PC-9 (cell line): ENCODE measurements at regions not wholly inside any gene's neighbourhood (a gene's known extent, or its start where the extent isn't known, plus 50 kb on each side); places are given as distances from the start of the nearest gene placed in this dataset.

Experiments used
- BruUV-seq: library from RNA; stranded (reverse); fragments of 400-500 nt; replicated peaks from 2 replicates; lab custom pipeline; 2021; lab: Mats Ljungman, UMichigan
- CTCF ChIA-PET: fragments of 300-600 bp; sonication (Branson Sonifier 250); formaldehyde crosslinking; loops from one replicate; lab custom pipeline; 2022; ENCODE audit warnings: antibody characterized with exemption; lab: Charles Lee
- POLR2A ChIA-PET: fragments of 300-600 bp; sonication (Branson Sonifier 250); formaldehyde crosslinking; loops from one replicate; lab custom pipeline; 2022; ENCODE audit warnings: antibody characterized with exemption; ENCODE audit not compliant: unreplicated experiment; lab: Charles Lee
- DNase-seq, 2 experiments: peaks; one replicate each; pipeline versions ENCODE4 v3.0.0 to v3.0.0-alpha.2; 2015 to 2022; ENCODE audit warnings: mixed read lengths in 1 of 2
- H2AFZ ChIP-seq: fragments of 200-600 bp; sonication (generic); 2 replicates; pipeline ENCODE4 v1.8.1; 2017; ENCODE audit warnings: antibody characterized with exemption
- H3F3A ChIP-seq: fragments of 200-600 bp; sonication (generic); 2 replicates; pipeline ENCODE4 v1.8.1; 2017; ENCODE audit warnings: antibody characterized with exemption, mild to moderate bottlenecking, low read depth; ENCODE audit not compliant: insufficient read depth
- H3K27ac ChIP-seq: fragments of 200-600 bp; sonication (generic); 2 replicates; pipeline ENCODE4 v1.6.1; 2016; ENCODE audit warnings: mixed run types
- H3K27me3 ChIP-seq: fragments of 200-600 bp; sonication (generic); 2 replicates; pipeline ENCODE4 v1.6.1; 2016; ENCODE audit warnings: low read depth, mixed run types; ENCODE audit not compliant: insufficient read depth
- H3K36me3 ChIP-seq: fragments of 200-600 bp; sonication (generic); 2 replicates; pipeline ENCODE4 v1.6.1; 2016; ENCODE audit warnings: low read depth, mixed run types
- H3K4me1 ChIP-seq: fragments of 200-600 bp; sonication (generic); replicated peaks from 2 replicates; pipeline ENCODE4 v1.6.1; 2016; ENCODE audit warnings: mixed run types; ENCODE audit not compliant: insufficient read depth
- H3K4me2 ChIP-seq: fragments of 200-600 bp; sonication (generic); 2 replicates; pipeline ENCODE4 v1.6.1; 2017; ENCODE audit warnings: mixed run types
- H3K4me3 ChIP-seq: fragments of 200-600 bp; sonication (generic); 2 replicates; pipeline ENCODE4 v1.6.1; 2016; ENCODE audit warnings: mixed run types
- H3K79me2 ChIP-seq: fragments of 200-600 bp; sonication (generic); 2 replicates; pipeline ENCODE4 v1.6.1; 2017; ENCODE audit warnings: low read depth, mixed run types
- H3K9me2 ChIP-seq: fragments of 200-600 bp; sonication (generic); 2 replicates; pipeline ENCODE4 v1.8.1; 2017; ENCODE audit warnings: mild to moderate bottlenecking; ENCODE audit not compliant: insufficient read depth
- H3K9me3 ChIP-seq: fragments of 200-600 bp; sonication (generic); 2 replicates; pipeline ENCODE4 v1.8.1; 2016; ENCODE audit warnings: low read depth; ENCODE audit not compliant: insufficient read depth
- H4K20me1 ChIP-seq: fragments of 200-600 bp; sonication (generic); 2 replicates; pipeline ENCODE4 v1.8.1; 2017; ENCODE audit not compliant: insufficient read depth
- CTCF ChIP-seq: fragments of 200-600 bp; sonication (generic); conservative IDR thresholded peaks from 2 replicates; pipeline ENCODE4 v1.6.1; 2017; ENCODE audit warnings: mixed run types, antibody characterized with exemption, mild to moderate bottlenecking, moderate library complexity
- EZH2 ChIP-seq: fragments of 200-600 bp; sonication (generic); IDR thresholded peaks from 2 replicates; pipeline ENCODE4 v1.8.0; 2017; ENCODE audit warnings: antibody characterized with exemption, low read depth
- intact Hi-C: fragments of 100-400 bp; cut with micrococcal nuclease; formaldehyde crosslinking; loops from one replicate; pipeline ENCODE4 v1.10.0; 2022; ENCODE audit not compliant: unreplicated experiment

GRCh38 chr22:47853750-47854149, 1091.3 kb downstream of the TBC1D22A start:
- Histone ChIP-seq H3K36me3 (no peaks in the 10 kb centered on the region), H4K20me1 (no peaks in the 10 kb centered on the region), H3K27ac (no peak overlapping the region), H3K9me2 (no peaks in the 10 kb centered on the region), H3F3A (no peaks in the 10 kb centered on the region), H2AFZ (no peak overlapping the region), H3K4me3 (no peak overlapping the region), H3K9me3 (no peaks in the 10 kb centered on the region), H3K4me1 (no peaks in the 10 kb centered on the region), H3K27me3 (no peaks in the 10 kb centered on the region), H3K79me2 (no peaks in the 10 kb centered on the region), H3K4me2 (no peak overlapping the region)
- intact Hi-C loops, result no loop called here
- CTCF ChIA-PET, result no interaction called here
- POLR2A ChIA-PET, result no interaction called here
- no peak for TF ChIP-seq CTCF
- no peak for TF ChIP-seq EZH2
- BruUV-seq, result no TSS peak
- no peak for DNase-seq

GRCh38 chr22:47851586-47851985, 1089.1 kb downstream of the TBC1D22A start:
- Histone ChIP-seq H3F3A (no peaks in the 10 kb centered on the region), H3K9me3 (no peaks in the 10 kb centered on the region), H3K36me3 (no peaks in the 10 kb centered on the region), H3K9me2 (no peaks in the 10 kb centered on the region), H3K4me2 (no peak overlapping the region), H3K4me1 (no peaks in the 10 kb centered on the region), H2AFZ (no peak overlapping the region), H3K27me3 (no peaks in the 10 kb centered on the region), H4K20me1 (no peaks in the 10 kb centered on the region), H3K79me2 (no peaks in the 10 kb centered on the region), H3K4me3 (no peak overlapping the region), H3K27ac (no peak overlapping the region)
- CTCF ChIA-PET, result no interaction called here
- BruUV-seq, result no TSS peak
- TF ChIP-seq CTCF (no peak), EZH2 (no peak)
- intact Hi-C loops, result no loop called here
- POLR2A ChIA-PET, result no interaction called here
- DNase-seq, result no peak

- ChIA-PET POLR2A (no interaction called here), CTCF (no interaction called here)
- Histone ChIP-seq H2AFZ (no peak overlapping the region), H3K79me2 (no peaks in the 10 kb centered on the region), H3K4me1 (no peaks in the 10 kb centered on the region), H4K20me1 (no peaks in the 10 kb centered on the region), H3K27ac (no peak overlapping the region), H3K27me3 (no peaks in the 10 kb centered on the region), H3K36me3 (no peaks in the 10 kb centered on the region), H3K4me2 (no peak overlapping the region), H3K4me3 (no peak overlapping the region), H3K9me2 (no peaks in the 10 kb centered on the region), H3K9me3 (no peaks in the 10 kb centered on the region), H3F3A (no peaks in the 10 kb centered on the region)
- intact Hi-C loops, result no loop called here
- peak in 1 of 2 experiments; percentile 38 for DNase-seq
- no peak for TF ChIP-seq EZH2
- no peak for TF ChIP-seq CTCF
- BruUV-seq, result no TSS peak
Measured at GRCh38 chr22:47850644-47851151, 1088.2 kb downstream of the TBC1D22A start.
